ENCODE measurements at regions not wholly inside any gene's neighbourhood (a gene's known extent, or its start where the extent isn't known, plus 50 kb on each side); places are given as distances from the start of the nearest gene placed in this dataset.

GRCh38 chr2:167776359-167776758 is 471.0 kb downstream of the STK39 start:
- Mint-ChIP-seq H3K4me3 (no peak overlapping the region), H3K27me3 (peaks cover 0 to 6% (median 0%) of the 10 kb centered on the region in 3 donors), H3K27ac (no peak overlapping the region), H3K9me3 (no peaks in the 10 kb centered on the region), H3K36me3 (no peaks in the 10 kb centered on the region), H3K4me1 (no peaks in the 10 kb centered on the region)
- ATAC-seq (ENCODE audit: low read depth in 2 of 2): no peak
- no peak for DNase-seq

GRCh38 chr2:167771628-167772027 is 475.8 kb downstream of the STK39 start:
- Mint-ChIP-seq H3K9me3 (peaks cover 0 to 6% (median 2%) of the 10 kb centered on the region in 7 donors), H3K4me3 (no peak overlapping the region), H3K4me1 (no peaks in the 10 kb centered on the region), H3K36me3 (no peaks in the 10 kb centered on the region), H3K27ac (no peak overlapping the region), H3K27me3 (no peaks in the 10 kb centered on the region)
- ATAC-seq (ENCODE audit: low read depth in 2 of 2) (no peak), DNase-seq (no peak)

- Mint-ChIP-seq H3K9me3 (peaks cover 0 to 6% (median 2%) of the 10 kb centered on the region in 7 donors), H3K36me3 (no peaks in the 10 kb centered on the region), H3K27ac (no peak overlapping the region), H3K4me1 (no peaks in the 10 kb centered on the region), H3K27me3 (no peaks in the 10 kb centered on the region), H3K4me3 (no peak overlapping the region)
- no peak for ATAC-seq (ENCODE audit: low read depth in 2 of 2)
- DNase-seq: no peak
Measured at GRCh38 chr2:167769020-167769419, 478.4 kb downstream of the STK39 start.

- H3K27ac Mint-ChIP-seq: no peak overlapping the region
- H3K27me3 Mint-ChIP-seq: no peaks in the 10 kb centered on the region
- no peaks in the 10 kb centered on the region for H3K4me1 Mint-ChIP-seq
- DNase-seq: no peak
- peaks cover 0 to 6% (median 2%) of the 10 kb centered on the region in 7 donors for H3K9me3 Mint-ChIP-seq
- H3K36me3 Mint-ChIP-seq: no peaks in the 10 kb centered on the region
- no peak for ATAC-seq (ENCODE audit: low read depth in 2 of 2)
- H3K4me3 Mint-ChIP-seq: no peak overlapping the region
Measured at GRCh38 chr2:167767830-167768229, 479.6 kb downstream of the STK39 start.

GRCh38 chr2:167764772-167765341 is 482.5 kb downstream of the STK39 start:
- no peak overlapping the region for H3K4me3 Mint-ChIP-seq
- ATAC-seq (ENCODE audit: low read depth in 2 of 2): no peak

GRCh38 chr2:167761465-167762136 is 485.8 kb downstream of the STK39 start:
- peaks cover 0 to 1% (median 0%) of the 10 kb centered on the region in 7 donors for H3K9me3 Mint-ChIP-seq
- no peaks in the 10 kb centered on the region for H3K36me3 Mint-ChIP-seq
- H3K4me3 Mint-ChIP-seq: no peak overlapping the region
- no peak for DNase-seq
- no peak overlapping the region for H3K27ac Mint-ChIP-seq
- H3K4me1 Mint-ChIP-seq: no peaks in the 10 kb centered on the region
- no peak for ATAC-seq (ENCODE audit: low read depth in 2 of 2)
- no peaks in the 10 kb centered on the region for H3K27me3 Mint-ChIP-seq

More at GRCh38 chr2:167764772-167765341, 482.5 kb downstream of the STK39 start:
- no peaks in the 10 kb centered on the region for H3K36me3 Mint-ChIP-seq
- no peak overlapping the region for H3K27ac Mint-ChIP-seq
- peaks cover 0 to 6% (median 2%) of the 10 kb centered on the region in 7 donors for H3K9me3 Mint-ChIP-seq
- no peak for DNase-seq
- H3K4me1 Mint-ChIP-seq: no peaks in the 10 kb centered on the region
- H3K27me3 Mint-ChIP-seq: no peaks in the 10 kb centered on the region

GRCh38 chr2:167759531-167759930 is 487.9 kb downstream of the STK39 start:
- Mint-ChIP-seq H3K9me3 (peaks cover 0 to 1% (median 0%) of the 10 kb centered on the region in 7 donors), H3K27ac (no peak overlapping the region), H3K36me3 (no peaks in the 10 kb centered on the region), H3K4me1 (no peaks in the 10 kb centered on the region), H3K27me3 (no peaks in the 10 kb centered on the region), H3K4me3 (no peak overlapping the region)
- DNase-seq (no peak), ATAC-seq (ENCODE audit: low read depth in 2 of 2) (no peak)

DNA sequence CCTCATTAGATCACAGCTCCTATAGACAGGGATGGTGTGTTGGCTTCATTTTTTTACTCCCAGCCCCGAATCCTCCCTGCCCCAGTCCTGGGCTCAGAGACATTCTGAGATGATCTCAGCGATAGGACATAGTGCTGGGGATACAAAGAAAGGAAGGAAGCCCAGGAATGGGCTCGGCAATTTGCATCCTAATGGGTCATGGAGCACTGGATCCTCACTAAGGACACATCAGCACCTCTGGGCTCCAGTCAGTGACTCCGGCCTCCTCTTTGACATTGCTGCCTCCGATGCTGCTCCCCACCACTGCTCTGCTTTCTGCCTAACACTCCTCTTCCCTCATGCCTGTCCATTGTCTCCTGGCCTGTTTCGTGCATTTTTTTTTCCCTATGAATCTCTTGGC is 489.1 kb downstream of the STK39 start:
- no peak overlapping the region for H3K27ac Mint-ChIP-seq
- H3K4me3 Mint-ChIP-seq: no peak overlapping the region
- no peaks in the 10 kb centered on the region for H3K27me3 Mint-ChIP-seq

DNA sequence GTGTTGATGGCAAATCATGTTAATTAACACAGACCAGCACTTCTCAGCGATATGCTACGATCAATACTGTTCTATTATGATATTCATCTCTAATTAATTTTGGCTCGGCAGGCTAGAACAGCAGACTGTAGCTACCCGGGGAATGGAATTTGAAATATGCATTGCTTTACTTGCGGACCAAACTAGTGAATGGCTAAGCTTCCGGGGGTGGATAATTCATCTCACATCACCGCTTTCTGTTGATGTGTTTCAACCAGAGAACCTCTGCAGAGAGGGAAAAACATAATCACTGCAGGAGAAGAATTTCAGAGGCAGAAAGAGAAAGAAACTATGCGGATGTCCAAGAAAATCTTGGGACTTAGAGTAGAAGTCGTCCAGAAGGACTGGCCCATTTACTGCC is 490.9 kb downstream of the STK39 start:
- H3K27me3 Mint-ChIP-seq: no peaks in the 10 kb centered on the region
- no peak for ATAC-seq (ENCODE audit: low read depth in 2 of 2)
- no peak overlapping the region for H3K27ac Mint-ChIP-seq
- no peak for DNase-seq
- no peaks in the 10 kb centered on the region for H3K4me1 Mint-ChIP-seq
- H3K4me3 Mint-ChIP-seq: no peak overlapping the region
- H3K9me3 Mint-ChIP-seq: peaks cover 0 to 1% (median 0%) of the 10 kb centered on the region in 7 donors
- no peaks in the 10 kb centered on the region for H3K36me3 Mint-ChIP-seq

More for the DNA sequence above, 489.1 kb downstream of the STK39 start:
- ATAC-seq (ENCODE audit: low read depth in 2 of 2) (no peak), DNase-seq (no peak)
- Mint-ChIP-seq H3K4me1 (no peaks in the 10 kb centered on the region), H3K36me3 (no peaks in the 10 kb centered on the region), H3K9me3 (peaks cover 0 to 1% (median 0%) of the 10 kb centered on the region in 7 donors)

- DNase-seq (no peak), ATAC-seq (ENCODE audit: low read depth in 2 of 2) (no peak)
- no peak overlapping the region for H3K4me3 Mint-ChIP-seq
- no peaks in the 10 kb centered on the region for H3K9me3 Mint-ChIP-seq
- no peaks in the 10 kb centered on the region for H3K36me3 Mint-ChIP-seq
- H3K4me1 Mint-ChIP-seq: no peaks in the 10 kb centered on the region
- no peak overlapping the region for H3K27ac Mint-ChIP-seq
- H3K27me3 Mint-ChIP-seq: no peaks in the 10 kb centered on the region
Measured at GRCh38 chr2:167753142-167753541, 494.3 kb downstream of the STK39 start.

DNA sequence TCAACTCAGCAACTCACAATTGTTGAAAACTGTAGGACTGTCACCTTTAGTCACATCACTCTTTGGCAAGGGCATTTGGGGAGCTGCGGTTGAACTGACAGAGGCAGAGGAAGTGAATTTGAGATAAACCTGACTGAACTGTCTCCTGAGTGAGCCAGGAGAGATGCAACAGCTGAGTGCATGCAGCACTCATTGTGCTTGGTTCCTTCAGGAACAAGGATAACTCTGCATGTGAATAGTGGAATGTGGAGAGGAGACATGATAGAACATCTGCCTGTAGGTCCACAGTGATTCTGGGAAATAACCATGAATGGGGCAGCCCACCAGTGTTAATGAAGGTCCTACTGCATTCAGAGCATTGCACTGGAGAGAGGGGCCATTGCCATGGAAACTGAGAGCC is 494.7 kb downstream of the STK39 start:
- no peaks in the 10 kb centered on the region for H3K36me3 Mint-ChIP-seq
- DNase-seq (no peak), ATAC-seq (ENCODE audit: low read depth in 2 of 2) (no peak)

GRCh38 chr2:167750675-167751074 is 496.7 kb downstream of the STK39 start:
- Mint-ChIP-seq H3K27me3 (no peaks in the 10 kb centered on the region), H3K4me3 (no peak overlapping the region), H3K9me3 (peaks cover 0 to 2% (median 0%) of the 10 kb centered on the region in 7 donors), H3K4me1 (no peaks in the 10 kb centered on the region), H3K27ac (no peak overlapping the region), H3K36me3 (no peaks in the 10 kb centered on the region)
- no peak for ATAC-seq (ENCODE audit: low read depth in 2 of 2)
- DNase-seq: no peak

More for the DNA sequence above, 494.7 kb downstream of the STK39 start:
- Mint-ChIP-seq H3K27ac (peak overlapping the region in 1 of 6 donors; percentile 49), H3K4me1 (no peaks in the 10 kb centered on the region), H3K27me3 (no peaks in the 10 kb centered on the region), H3K9me3 (peaks cover 0 to 2% (median 0%) of the 10 kb centered on the region in 7 donors), H3K4me3 (no peak overlapping the region)

- no peak for DNase-seq
- H3K27me3 Mint-ChIP-seq: peaks cover 0 to 8% (median 0%) of the 10 kb centered on the region in 3 donors
- ATAC-seq (ENCODE audit: low read depth in 2 of 2): no peak
- no peaks in the 10 kb centered on the region for H3K4me1 Mint-ChIP-seq
- H3K36me3 Mint-ChIP-seq: no peaks in the 10 kb centered on the region
- no peak overlapping the region for H3K27ac Mint-ChIP-seq
- H3K4me3 Mint-ChIP-seq: no peak overlapping the region
- H3K9me3 Mint-ChIP-seq: peaks cover 0 to 2% (median 0%) of the 10 kb centered on the region in 7 donors
Measured at GRCh38 chr2:167749660-167750059, 497.7 kb downstream of the STK39 start.

DNA sequence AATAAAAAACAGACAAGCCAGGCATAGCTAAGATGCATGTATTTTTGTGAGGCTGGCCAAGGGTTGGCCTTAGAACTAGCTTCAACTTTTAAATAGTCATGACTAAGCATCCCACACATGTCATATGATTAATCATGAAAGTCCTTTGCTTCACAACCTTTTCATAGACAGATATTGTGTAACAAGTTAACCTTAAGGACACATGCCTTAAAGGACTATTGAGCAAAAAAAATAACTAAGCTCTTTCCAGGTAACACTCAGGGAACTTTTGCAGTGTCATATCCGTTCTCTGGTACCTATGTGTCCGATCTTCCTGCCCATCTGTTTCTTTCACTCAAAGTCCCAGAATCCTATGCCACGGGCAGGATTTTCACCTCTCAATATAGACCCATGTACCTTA is 498.4 kb downstream of the STK39 start:
- H3K9me3 Mint-ChIP-seq: peaks cover 0 to 2% (median 0%) of the 10 kb centered on the region in 7 donors
- H3K36me3 Mint-ChIP-seq: no peaks in the 10 kb centered on the region
- H3K27me3 Mint-ChIP-seq: peaks cover 0 to 8% (median 0%) of the 10 kb centered on the region in 3 donors
- no peak overlapping the region for H3K27ac Mint-ChIP-seq
- H3K4me3 Mint-ChIP-seq: no peak overlapping the region
- ATAC-seq (ENCODE audit: low read depth in 2 of 2) (no peak), DNase-seq (no peak)
- H3K4me1 Mint-ChIP-seq: no peaks in the 10 kb centered on the region

All from naive B cell (primary cell).